ENCODE measurements at regions not wholly inside any gene's neighbourhood (a gene's known extent, or its start where the extent isn't known, plus 50 kb on each side); places are given as distances from the start of the nearest gene placed in this dataset.

DNA sequence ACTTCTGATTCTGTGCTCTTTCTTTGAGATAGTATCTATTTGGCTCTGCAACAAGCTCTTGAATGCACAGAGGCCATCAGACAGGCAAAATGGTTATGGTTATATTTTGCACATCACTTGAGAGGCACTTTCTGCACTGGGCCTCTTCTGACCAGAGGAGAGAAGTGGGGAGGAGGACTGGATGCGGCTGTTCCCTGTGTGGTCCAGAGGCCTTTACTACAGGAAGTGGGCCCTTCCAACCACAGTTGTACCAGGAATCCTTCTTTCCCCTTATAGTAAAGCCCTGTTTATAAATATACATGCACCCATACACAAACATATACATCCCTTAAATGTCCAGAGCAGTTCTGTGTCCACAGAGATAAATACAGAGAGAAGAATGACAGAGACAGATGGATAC is 182.7 kb upstream of the HHIP start:
- POLR2A ChIA-PET: no interaction called here
- Histone ChIP-seq H3K9me1 (ENCODE audit: control insufficient read depth, insufficient read depth, low read length) (no peaks in the 10 kb centered on the region), H3K4me1 (replicated peaks in 1 of 2; ENCODE audit: control insufficient read depth in 2 of 2, insufficient read depth in 2 of 2, low read length in 2 of 2) (no peaks in the 10 kb centered on the region), H3K79me2 (ENCODE audit: control insufficient read depth, insufficient read depth, low read length) (no peaks in the 10 kb centered on the region), H3K27ac (ENCODE audit: extremely low read depth, low read depth, low read length) (no peak overlapping the region), H2AFZ (ENCODE audit: low read depth, low read length) (no peak overlapping the region), H4K20me1 (replicated peaks; ENCODE audit: control insufficient read depth, insufficient read depth, low read length) (no peaks in the 10 kb centered on the region), H3K9me3 (replicated peaks; ENCODE audit: control insufficient read depth, insufficient read depth, low read depth, low read length) (no peaks in the 10 kb centered on the region), H3K9ac (ENCODE audit: insufficient read depth in 1 of 2, low read depth in 2 of 2, low read length in 2 of 2) (no peak overlapping the region), H3K27me3 (ENCODE audit: control insufficient read depth in 2 of 2, insufficient read depth in 2 of 2, low read length in 2 of 2) (peaks cover 0 to 4% of the 10 kb centered on the region in 2 experiments; a peak in 1 of 5 replicates), H3K4me3 (no peak overlapping the region), H3K36me3 (ENCODE audit: control insufficient read depth, insufficient read depth, low read length) (no peaks in the 10 kb centered on the region), H3K4me2 (ENCODE audit: insufficient read depth, low read length) (no peak overlapping the region)
- WGBS (ENCODE audit: insufficient coverage, low coverage, missing lambda C conversion rate): 0% methylated on average over 1 of the region's 1 CpG
- CTCF ChIA-PET (ENCODE audit: low intra/inter-chr PET ratio): no interaction called here
- ATAC-seq (no peak), DNase-seq (ENCODE audit: extremely low read depth in 1 of 4, low spot score in 3 of 4) (no peak), FAIRE-seq (no peak)
- BruUV-seq (replicated peaks): no TSS peak
- intact Hi-C loops (cut with micrococcal nuclease) (no loop called here), in situ Hi-C loops (cut with MboI) (no loop called here)
- TF ChIP-seq POLR2AphosphoS5 (IDR thresholded peaks at IDR 0.05; ENCODE audit: control insufficient read depth, insufficient read depth, low read depth, low read length): no peak
- TF ChIP-seq, protein P1, sequence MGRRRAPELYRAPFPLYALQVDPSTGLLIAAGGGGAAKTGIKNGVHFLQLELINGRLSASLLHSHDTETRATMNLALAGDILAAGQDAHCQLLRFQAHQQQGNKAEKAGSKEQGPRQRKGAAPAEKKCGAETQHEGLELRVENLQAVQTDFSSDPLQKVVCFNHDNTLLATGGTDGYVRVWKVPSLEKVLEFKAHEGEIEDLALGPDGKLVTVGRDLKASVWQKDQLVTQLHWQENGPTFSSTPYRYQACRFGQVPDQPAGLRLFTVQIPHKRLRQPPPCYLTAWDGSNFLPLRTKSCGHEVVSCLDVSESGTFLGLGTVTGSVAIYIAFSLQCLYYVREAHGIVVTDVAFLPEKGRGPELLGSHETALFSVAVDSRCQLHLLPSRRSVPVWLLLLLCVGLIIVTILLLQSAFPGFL (CRISPR knock-in tag; IDR thresholded peaks at IDR 0.05): no peak
- TF ChIP-seq HNRNPUL1 (IDR thresholded peaks at IDR 0.05; ENCODE audit: low read length): no peak
- TF ChIP-seq, protein P2, sequence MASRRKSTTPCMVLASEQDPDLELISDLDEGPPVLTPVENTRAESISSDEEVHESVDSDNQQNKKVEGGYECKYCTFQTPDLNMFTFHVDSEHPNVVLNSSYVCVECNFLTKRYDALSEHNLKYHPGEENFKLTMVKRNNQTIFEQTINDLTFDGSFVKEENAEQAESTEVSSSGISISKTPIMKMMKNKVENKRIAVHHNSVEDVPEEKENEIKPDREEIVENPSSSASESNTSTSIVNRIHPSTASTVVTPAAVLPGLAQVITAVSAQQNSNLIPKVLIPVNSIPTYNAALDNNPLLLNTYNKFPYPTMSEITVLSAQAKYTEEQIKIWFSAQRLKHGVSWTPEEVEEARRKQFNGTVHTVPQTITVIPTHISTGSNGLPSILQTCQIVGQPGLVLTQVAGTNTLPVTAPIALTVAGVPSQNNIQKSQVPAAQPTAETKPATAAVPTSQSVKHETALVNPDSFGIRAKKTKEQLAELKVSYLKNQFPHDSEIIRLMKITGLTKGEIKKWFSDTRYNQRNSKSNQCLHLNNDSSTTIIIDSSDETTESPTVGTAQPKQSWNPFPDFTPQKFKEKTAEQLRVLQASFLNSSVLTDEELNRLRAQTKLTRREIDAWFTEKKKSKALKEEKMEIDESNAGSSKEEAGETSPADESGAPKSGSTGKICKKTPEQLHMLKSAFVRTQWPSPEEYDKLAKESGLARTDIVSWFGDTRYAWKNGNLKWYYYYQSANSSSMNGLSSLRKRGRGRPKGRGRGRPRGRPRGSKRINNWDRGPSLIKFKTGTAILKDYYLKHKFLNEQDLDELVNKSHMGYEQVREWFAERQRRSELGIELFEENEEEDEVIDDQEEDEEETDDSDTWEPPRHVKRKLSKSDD (conservative IDR thresholded peaks at IDR 0.05; ENCODE audit: low read length): no peak
- TF ChIP-seq ATF1 (CRISPR knock-in tag; IDR thresholded peaks at IDR 0.05): no peak
- no peak for TF ChIP-seq ATF1 (tag; IDR thresholded peaks at IDR 0.05)
- no peak for TF ChIP-seq ZNF76 (CRISPR knock-in tag; IDR thresholded peaks at IDR 0.05; ENCODE audit: borderline replicate concordance)
- TF ChIP-seq, protein P3, sequence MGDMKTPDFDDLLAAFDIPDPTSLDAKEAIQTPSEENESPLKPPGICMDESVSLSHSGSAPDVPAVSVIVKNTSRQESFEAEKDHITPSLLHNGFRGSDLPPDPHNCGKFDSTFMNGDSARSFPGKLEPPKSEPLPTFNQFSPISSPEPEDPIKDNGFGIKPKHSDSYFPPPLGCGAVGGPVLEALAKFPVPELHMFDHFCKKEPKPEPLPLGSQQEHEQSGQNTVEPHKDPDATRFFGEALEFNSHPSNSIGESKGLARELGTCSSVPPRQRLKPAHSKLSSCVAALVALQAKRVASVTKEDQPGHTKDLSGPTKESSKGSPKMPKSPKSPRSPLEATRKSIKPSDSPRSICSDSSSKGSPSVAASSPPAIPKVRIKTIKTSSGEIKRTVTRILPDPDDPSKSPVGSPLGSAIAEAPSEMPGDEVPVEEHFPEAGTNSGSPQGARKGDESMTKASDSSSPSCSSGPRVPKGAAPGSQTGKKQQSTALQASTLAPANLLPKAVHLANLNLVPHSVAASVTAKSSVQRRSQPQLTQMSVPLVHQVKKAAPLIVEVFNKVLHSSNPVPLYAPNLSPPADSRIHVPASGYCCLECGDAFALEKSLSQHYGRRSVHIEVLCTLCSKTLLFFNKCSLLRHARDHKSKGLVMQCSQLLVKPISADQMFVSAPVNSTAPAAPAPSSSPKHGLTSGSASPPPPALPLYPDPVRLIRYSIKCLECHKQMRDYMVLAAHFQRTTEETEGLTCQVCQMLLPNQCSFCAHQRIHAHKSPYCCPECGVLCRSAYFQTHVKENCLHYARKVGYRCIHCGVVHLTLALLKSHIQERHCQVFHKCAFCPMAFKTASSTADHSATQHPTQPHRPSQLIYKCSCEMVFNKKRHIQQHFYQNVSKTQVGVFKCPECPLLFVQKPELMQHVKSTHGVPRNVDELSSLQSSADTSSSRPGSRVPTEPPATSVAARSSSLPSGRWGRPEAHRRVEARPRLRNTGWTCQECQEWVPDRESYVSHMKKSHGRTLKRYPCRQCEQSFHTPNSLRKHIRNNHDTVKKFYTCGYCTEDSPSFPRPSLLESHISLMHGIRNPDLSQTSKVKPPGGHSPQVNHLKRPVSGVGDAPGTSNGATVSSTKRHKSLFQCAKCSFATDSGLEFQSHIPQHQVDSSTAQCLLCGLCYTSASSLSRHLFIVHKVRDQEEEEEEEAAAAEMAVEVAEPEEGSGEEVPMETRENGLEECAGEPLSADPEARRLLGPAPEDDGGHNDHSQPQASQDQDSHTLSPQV (IDR thresholded peaks at IDR 0.05): no peak
- TF ChIP-seq NFE2L1 (tag; IDR thresholded peaks at IDR 0.05; ENCODE audit: borderline replicate concordance, low read depth): no peak
- TF ChIP-seq, protein P4, sequence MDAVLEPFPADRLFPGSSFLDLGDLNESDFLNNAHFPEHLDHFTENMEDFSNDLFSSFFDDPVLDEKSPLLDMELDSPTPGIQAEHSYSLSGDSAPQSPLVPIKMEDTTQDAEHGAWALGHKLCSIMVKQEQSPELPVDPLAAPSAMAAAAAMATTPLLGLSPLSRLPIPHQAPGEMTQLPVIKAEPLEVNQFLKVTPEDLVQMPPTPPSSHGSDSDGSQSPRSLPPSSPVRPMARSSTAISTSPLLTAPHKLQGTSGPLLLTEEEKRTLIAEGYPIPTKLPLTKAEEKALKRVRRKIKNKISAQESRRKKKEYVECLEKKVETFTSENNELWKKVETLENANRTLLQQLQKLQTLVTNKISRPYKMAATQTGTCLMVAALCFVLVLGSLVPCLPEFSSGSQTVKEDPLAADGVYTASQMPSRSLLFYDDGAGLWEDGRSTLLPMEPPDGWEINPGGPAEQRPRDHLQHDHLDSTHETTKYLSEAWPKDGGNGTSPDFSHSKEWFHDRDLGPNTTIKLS (IDR thresholded peaks at IDR 0.05; ENCODE audit: borderline replicate concordance, low read depth): no peak
- TF ChIP-seq CREB1 (IDR thresholded peaks at IDR 0.05): no peak
- no peak for TF ChIP-seq CREB1 (CRISPR knock-in tag; IDR thresholded peaks at IDR 0.05)
